Testis (tissue), 2 donors: ENCODE measurements at regions not wholly inside any gene's neighbourhood (a gene's known extent, or its start where the extent isn't known, plus 50 kb on each side); places are given as distances from the start of the nearest gene placed in this dataset.

Experiments used
- CTCF ChIP-seq, 3 experiments: fragments of 450-650 bp in 2 of 3; fragments of 200-600 bp in 1 of 3; sonication (generic) in 1 of 3; IDR thresholded peaks; one replicate each; pipeline ENCODE4 v1.5.1; 2016 to 2019; ENCODE audit warnings: antibody characterized with exemption in 3 of 3, mild to moderate bottlenecking in 2 of 3, moderate library complexity in 1 of 3
- POLR2A ChIP-seq: fragments of 450-650 bp; IDR thresholded peaks from one replicate; pipeline ENCODE4 v1.6.1; 2017; ENCODE audit warnings: antibody characterized with exemption, mild to moderate bottlenecking, moderate library complexity

DNA sequence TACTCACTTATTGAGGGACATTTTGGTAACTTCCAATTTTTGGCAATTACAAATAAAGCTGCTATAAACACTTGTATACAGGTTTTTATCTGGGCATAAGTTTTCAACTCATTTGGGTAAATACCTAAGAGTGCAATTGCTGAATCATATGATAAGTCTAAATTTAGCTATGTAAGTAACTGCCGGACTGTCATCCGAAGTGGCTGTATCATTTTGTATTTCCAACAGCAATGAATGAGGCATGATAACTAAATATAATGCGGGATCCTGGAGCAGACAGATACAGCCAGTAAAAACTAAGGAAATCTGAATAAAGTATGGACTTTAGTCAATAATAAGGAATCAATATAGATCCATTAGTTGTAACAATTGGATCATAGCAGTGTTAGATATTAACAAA is 156.5 kb upstream of the RMP24 start:
- TF ChIP-seq CTCF (IDR thresholded peaks at IDR 0.05) (no peak), POLR2A (no peak)
